ENCODE measurements at regions not wholly inside any gene's neighbourhood (a gene's known extent, or its start where the extent isn't known, plus 50 kb on each side); places are given as distances from the start of the nearest gene placed in this dataset.

DNA sequence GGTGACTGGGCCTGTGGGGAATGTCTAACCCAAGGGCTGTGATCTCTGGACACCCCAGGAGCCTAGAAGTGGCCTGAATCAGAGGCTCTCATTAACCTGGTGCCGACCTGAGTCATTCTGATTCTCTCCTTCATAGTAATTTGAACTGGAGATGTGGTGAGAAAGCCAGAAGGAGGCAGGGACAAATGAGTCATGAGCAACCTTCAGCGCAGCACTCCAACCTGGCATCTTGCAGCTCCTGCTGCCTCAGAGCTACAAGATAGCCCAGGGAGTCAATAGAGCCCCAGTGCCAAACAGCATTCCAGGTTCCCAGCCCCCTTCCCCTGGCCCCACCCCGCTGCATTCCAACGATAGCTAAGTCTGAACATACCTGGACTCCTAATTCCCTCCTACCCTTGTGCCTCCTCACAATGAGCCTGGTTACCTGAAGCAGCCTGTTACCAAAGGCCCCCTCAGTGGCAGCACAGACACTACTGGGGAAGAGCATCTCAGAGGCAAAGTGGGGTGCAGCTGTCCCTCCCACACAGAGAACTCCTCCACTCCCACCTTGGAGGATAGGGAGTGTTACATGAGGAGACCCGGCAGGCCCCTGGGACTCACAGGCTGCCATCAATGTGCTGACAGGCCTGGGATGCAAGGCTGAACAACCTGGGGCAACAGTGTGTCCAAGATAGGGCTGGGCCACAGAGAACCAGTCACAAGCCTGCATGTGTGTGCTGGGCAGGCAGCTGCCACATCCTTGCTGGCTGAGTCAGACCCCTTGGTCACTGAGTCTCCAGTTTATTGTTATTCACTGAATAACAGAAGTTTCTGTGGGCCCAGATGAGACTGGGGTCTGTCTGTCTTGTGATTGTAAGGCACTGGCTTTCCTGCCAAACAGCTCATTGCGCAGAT, 76.8 kb upstream of the LEP start:
- Histone ChIP-seq H3K4me3 (ENCODE audit: low read depth, low read length, poor library complexity, severe bottlenecking) (no peak overlapping the region), H2AFZ (ENCODE audit: low read length) (no peak overlapping the region), H4K20me1 (ENCODE audit: insufficient read depth, low read length) (no peaks in the 10 kb centered on the region), H3K4me1 (ENCODE audit: insufficient read depth, low read length, poor library complexity, severe bottlenecking) (no peaks in the 10 kb centered on the region), H3K4me2 (ENCODE audit: low read length) (no peak overlapping the region), H3K27ac (ENCODE audit: low read depth, low read length, poor library complexity, severe bottlenecking) (no peak overlapping the region), H3K36me3 (ENCODE audit: insufficient read depth, low read length) (no peaks in the 10 kb centered on the region), H3K9me3 (ENCODE audit: low read length) (no peaks in the 10 kb centered on the region), H3K9me2 (ENCODE audit: insufficient read depth, low read length) (no peaks in the 10 kb centered on the region), H3K79me2 (ENCODE audit: insufficient read depth, low read depth, low read length) (no peaks in the 10 kb centered on the region)
- ChIA-PET POLR2A (interaction anchor here (0.6 to 0.9 kb wide), 2 partner anchors 15 to 115 kb away, joined by 3 read pairs; no protein-coding TSS in a partner anchor), CTCF (ENCODE audit: unreplicated experiment) (no interaction called here)
- BruUV-seq (replicated peaks) = no TSS peak
- intact Hi-C loops (cut with micrococcal nuclease; ENCODE audit: unreplicated experiment) = no loop called here
- DNase-seq (ENCODE audit: low spot score) = no peak
- TF ChIP-seq, protein P1, sequence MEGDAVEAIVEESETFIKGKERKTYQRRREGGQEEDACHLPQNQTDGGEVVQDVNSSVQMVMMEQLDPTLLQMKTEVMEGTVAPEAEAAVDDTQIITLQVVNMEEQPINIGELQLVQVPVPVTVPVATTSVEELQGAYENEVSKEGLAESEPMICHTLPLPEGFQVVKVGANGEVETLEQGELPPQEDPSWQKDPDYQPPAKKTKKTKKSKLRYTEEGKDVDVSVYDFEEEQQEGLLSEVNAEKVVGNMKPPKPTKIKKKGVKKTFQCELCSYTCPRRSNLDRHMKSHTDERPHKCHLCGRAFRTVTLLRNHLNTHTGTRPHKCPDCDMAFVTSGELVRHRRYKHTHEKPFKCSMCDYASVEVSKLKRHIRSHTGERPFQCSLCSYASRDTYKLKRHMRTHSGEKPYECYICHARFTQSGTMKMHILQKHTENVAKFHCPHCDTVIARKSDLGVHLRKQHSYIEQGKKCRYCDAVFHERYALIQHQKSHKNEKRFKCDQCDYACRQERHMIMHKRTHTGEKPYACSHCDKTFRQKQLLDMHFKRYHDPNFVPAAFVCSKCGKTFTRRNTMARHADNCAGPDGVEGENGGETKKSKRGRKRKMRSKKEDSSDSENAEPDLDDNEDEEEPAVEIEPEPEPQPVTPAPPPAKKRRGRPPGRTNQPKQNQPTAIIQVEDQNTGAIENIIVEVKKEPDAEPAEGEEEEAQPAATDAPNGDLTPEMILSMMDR (conservative IDR thresholded peaks at IDR 0.05; ENCODE audit: low read length) = no peak
- no peak for TF ChIP-seq EZH2phosphoT487 (IDR thresholded peaks at IDR 0.05; ENCODE audit: borderline replicate concordance, low read depth, low read length)

DNA sequence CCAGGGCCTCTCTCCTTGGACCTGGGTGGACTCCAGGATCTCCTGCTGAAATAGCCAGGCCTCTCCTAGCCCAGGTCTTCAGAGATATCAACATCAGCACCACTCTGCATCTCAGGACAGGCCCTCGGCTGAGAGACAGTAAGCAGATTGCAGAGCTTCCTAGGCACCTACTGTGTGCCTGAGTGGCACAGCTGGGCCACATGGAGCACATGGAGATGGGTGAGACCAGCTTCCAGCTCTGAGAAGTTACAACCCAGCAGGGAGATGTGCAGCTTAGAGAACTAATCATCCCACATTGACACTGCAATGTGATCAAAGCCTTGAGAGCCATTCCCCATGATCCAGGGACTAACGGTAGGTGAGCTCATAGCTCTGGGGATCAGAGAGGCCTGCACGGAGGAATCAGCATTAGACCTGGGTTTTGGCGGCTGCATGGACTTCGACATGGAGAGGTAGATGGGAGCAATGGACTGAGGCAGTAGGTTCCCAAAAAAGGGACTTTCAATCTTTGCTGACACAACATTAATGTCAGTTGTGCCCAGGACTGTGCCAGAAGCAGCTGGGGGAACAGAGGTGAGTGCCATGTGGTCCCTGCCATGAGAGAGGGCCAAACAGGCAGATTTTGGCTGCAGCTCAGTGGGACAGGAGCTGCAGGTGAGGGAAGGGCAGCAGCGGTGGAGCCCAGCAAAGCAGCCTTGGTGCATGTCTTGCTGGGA, 76.0 kb upstream of the LEP start:
- TF ChIP-seq EZH2phosphoT487 (IDR thresholded peaks at IDR 0.05; ENCODE audit: borderline replicate concordance, low read depth, low read length) = no peak
- TF ChIP-seq, protein P1 (conservative IDR thresholded peaks at IDR 0.05; ENCODE audit: low read length) = no peak
- BruUV-seq (replicated peaks) = no TSS peak
- Histone ChIP-seq H3K4me1 (ENCODE audit: insufficient read depth, low read length, poor library complexity, severe bottlenecking) (no peaks in the 10 kb centered on the region), H3K9me3 (ENCODE audit: low read length) (no peaks in the 10 kb centered on the region), H3K4me3 (ENCODE audit: low read depth, low read length, poor library complexity, severe bottlenecking) (no peak overlapping the region), H3K36me3 (ENCODE audit: insufficient read depth, low read length) (no peaks in the 10 kb centered on the region), H3K79me2 (ENCODE audit: insufficient read depth, low read depth, low read length) (no peaks in the 10 kb centered on the region), H2AFZ (ENCODE audit: low read length) (no peak overlapping the region), H3K4me2 (ENCODE audit: low read length) (no peak overlapping the region), H4K20me1 (ENCODE audit: insufficient read depth, low read length) (no peaks in the 10 kb centered on the region), H3K9me2 (ENCODE audit: insufficient read depth, low read length) (no peaks in the 10 kb centered on the region), H3K27ac (ENCODE audit: low read depth, low read length, poor library complexity, severe bottlenecking) (no peak overlapping the region)
- ChIA-PET POLR2A (interaction anchor here (0.6 to 0.9 kb wide), 2 partner anchors 14 to 114 kb away, joined by 3 read pairs; no protein-coding TSS in a partner anchor), CTCF (ENCODE audit: unreplicated experiment) (no interaction called here)
- intact Hi-C loops (cut with micrococcal nuclease; ENCODE audit: unreplicated experiment) = no loop called here
- no peak for DNase-seq (ENCODE audit: low spot score)
